Embryonic facial prominence (tissue), 1 donor: ENCODE measurements at regions not wholly inside any gene's neighbourhood (a gene's known extent, or its start where the extent isn't known, plus 50 kb on each side); places are given as distances from the start of the nearest gene placed in this dataset.

ENCODE experiments used
- DNase-seq: peaks from one replicate; pipeline ENCODE4 v3.0.0-alpha.2; 2016; ENCODE audit errors: extremely low spot score

DNA sequence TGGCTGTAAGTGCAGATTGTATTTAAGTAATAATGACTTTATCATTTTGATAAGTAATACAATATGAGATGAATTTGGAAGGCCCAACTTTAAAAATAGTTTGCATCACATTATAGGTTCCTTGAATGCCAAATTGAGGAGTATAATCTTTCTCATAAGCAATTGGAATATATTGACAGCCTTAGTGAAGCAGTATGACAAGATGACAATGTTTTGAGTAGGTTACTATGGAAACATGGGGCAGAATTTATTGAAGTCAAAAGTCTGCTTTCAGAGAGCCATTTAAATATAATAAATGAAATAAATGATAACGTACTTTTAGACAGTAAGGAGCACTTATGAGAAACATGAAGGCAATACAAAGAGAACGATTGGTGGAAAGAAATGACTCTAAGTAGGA is 776.4 kb downstream of the TECRL start:
- no peak for DNase-seq

DNA sequence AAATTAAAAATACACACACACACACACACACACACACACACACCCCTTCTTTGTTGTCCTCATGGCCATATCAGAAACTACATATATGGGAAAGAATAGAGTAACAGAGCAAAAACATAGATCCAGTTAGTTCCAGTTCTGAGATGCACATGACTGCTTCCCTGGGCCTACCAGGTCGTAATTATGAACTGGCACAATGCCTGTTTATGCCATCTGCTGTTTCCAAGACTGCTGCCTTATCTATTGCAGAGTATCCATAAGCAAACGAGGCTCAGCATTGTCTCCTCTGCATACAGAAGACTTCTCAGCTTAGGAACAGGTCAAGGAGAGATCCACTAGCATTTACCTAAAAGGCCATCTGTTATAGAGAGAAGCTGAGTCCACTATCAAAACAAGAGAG is 789.0 kb downstream of the TECRL start:
- DNase-seq = no peak

DNA sequence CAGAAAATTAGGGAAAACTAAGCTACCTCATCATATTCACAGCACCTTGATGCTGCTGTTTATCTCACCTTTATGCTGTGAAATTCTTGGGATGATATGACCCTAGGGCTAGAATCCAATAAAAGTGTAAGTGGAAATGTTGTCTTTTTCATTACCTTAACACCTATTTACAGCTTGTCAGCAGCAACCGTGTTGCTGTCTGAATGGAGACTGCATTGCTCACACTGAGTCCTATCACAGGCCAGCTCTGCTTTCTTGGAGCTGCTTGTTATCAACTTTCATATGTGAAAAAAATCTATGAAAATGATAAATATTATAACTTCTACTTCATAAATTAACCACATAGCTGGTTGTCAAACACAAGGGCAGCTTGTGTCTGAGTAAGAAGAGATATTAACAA is 789.5 kb downstream of the TECRL start:
- no peak for DNase-seq

DNA sequence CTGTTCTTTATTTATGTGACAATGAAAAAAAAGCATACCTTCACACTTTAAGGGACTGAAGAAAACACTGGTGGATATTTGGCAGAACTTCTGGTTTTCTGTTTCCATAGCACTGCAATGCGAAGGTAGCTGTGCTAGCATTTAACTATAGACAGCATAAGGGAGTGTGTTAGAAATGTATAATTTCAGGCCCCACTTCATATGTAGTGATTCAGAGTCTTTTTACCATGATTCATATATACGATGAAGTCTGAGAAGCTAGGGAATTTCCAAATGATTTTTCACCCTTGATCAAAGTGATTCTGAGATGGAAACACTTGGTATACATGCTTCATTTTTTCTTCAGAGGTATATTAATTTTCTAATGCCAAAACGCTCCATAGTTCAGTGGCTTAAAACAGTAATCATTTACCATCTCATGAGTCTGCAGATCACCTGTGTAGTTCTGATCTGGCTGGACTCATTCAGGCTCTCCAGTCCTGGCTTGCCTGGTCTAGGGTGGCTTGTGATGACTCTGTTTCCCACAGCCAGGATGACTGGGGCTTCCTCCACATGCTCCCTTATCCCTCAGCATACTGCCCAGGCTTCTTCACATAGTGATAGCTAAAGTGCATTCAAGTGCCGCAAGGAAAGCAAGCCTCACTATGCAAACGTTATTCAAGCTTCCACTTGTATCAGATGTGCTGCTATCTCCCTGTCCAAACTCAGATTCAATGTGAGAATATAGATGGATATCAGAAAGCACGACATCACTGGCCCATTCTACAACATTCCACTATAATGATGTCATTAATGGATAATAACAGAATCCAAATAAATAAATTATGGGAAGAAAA is 790.1 kb downstream of the TECRL start:
- DNase-seq = no peak

DNA sequence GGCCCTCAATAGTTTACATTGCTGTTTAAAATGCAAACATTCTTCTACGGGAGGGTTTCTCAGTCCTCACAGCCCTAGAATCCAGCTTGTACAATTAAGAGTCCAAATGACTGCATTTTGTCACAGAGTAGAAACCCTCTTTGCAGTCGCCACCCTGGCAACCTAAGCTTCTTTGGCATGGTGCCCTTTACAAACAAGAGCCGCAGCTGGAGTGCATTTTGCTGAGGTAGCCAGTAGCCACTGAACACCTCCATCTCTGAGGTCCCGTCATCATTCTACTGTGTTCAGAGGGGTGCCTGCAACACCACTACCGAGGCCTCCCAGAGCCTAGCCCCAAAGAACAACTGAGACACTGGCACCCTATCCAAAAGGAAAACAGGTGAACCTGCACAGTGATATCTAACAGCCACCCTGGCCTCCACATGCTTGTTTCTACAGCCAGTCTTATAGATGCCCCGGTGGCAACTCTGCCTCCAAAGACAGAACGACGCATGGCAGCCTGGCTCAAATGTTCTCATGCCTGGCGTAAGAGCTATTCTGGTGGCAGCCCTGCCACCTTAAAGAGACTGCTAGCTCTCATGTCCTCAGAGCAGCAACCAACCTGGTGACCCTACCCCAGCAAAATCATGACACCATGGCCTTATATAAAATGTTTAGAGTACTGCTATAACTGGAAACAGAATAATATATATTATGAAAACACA is 801.9 kb downstream of the TECRL start:
- no peak for DNase-seq

DNA sequence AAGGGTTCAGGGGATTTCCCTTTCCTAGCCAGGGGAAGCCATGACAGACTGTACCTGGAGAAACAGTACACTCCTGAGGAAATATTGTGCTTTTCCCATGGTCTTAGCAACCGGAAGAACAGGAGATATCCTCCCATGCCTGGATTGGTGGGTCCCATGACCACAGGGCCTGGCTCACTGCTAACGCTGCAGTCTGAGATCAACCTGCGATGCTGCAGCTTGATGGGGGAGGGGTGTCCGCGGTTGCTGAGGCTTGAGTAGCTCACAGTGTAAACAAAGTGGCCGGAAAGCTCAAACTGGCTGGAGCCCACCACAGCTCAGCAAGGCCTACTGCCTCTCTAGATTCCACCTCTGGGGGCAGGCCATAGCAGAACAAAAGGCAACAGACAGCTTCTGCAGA is 819.5 kb downstream of the TECRL start:
- no peak for DNase-seq

DNA sequence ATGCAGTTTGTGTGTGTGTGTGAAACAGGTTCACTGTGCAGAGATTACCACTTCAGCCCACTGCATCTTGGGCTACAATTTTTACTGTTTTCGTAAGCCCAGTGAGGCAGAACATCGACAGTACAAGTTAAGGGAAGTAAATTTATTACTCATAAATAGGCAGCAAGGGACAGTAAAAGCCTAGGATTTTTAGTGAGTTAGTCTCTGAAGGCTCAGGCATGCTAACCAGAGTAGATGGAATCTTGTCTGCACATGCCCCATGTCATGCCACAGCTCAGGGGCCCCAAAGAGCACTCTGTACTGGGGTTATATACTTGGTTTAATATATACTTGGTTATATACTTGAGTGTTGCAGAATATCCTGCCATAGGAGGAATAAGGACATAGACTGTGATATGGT is 825.7 kb downstream of the TECRL start:
- no peak for DNase-seq

DNA sequence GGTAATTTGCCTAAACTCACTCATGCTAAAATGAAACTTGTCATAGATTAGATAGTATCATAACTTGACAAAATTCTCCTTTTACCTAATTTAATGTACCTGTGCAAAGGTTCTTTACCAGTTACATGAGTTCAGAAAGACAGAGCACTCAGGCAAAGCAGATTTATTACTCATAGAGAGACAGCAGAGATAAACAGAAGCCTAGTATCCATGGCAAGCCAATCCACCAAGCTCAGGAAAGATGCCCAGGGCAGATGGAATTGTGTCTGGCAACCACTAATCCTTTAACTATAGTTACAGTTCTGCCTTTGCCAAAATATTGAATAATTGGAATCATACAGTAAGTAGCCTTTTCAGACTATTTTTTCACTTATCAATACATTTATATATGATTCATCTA is 826.2 kb downstream of the TECRL start:
- DNase-seq = no peak

DNA sequence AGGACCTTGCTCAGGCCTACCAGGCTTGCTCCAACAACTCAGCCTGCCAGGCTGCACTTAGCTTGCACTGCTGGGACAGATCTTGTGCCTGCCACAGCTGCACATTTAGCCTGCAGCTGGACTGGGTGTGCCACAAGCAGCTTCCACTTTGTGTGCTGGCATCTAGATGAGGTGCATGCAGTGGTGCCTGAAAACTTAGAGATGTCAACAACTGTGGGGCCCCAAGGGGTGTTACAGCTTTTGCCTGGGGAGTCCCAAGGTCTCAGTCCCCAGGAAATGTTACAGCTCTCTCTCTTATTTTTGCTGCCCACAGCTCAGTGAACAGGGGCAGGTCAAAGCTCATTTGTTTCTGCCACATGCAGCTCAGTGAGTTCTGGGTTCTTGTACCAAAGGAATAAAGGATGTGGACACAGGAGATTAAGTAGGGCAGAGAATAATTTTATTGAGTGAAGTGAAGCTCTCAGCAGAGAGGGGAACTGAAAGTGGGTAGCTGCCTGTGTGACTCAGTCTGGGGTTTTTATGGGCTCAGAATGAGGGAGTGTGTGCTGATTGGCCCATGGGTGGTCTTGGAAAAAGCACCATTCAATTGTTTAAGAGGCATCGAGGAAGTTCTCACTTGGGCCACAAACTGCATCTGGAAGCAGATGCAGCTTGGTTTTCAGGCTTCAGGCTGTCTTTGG is 828.3 kb downstream of the TECRL start:
- DNase-seq = no peak

DNA sequence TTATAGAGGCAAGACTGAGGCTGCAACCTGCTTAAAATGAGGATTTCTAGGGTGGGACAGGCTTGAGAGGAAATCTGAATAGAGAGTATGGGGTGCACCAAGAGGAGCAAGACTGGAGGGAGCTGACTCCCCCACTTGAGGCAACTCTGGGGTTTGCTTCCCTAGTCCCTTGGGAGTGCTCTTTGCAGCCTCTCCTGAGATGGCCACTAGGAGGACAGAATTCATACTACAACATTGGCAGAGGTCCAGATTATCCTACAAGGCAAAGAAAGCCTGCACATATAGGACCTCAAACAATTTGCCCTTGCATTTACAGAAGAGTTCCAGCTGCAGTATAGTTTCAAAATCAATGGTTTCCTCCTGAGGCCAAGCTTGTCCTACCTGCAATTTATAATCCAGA is 830.9 kb downstream of the TECRL start:
- no peak for DNase-seq

DNA sequence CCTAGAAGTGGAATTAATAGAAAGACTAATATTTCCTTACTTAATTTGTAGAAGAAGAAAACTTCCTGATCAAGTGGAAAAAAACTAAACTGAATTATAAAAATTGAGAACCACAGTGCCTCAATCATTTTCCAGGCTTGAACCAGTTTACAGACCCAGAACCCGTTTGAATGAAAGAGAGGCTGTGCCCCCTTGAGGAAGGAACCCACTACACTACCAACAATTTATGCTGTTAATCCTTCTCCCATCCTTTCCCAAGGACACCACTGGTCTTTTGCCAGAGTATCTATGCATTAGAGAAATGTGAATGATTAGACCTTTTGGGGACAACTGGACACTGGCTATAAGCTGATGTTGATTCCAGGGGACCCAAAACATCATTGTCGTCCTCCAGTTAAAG is 842.6 kb downstream of the TECRL start:
- no peak for DNase-seq

DNA sequence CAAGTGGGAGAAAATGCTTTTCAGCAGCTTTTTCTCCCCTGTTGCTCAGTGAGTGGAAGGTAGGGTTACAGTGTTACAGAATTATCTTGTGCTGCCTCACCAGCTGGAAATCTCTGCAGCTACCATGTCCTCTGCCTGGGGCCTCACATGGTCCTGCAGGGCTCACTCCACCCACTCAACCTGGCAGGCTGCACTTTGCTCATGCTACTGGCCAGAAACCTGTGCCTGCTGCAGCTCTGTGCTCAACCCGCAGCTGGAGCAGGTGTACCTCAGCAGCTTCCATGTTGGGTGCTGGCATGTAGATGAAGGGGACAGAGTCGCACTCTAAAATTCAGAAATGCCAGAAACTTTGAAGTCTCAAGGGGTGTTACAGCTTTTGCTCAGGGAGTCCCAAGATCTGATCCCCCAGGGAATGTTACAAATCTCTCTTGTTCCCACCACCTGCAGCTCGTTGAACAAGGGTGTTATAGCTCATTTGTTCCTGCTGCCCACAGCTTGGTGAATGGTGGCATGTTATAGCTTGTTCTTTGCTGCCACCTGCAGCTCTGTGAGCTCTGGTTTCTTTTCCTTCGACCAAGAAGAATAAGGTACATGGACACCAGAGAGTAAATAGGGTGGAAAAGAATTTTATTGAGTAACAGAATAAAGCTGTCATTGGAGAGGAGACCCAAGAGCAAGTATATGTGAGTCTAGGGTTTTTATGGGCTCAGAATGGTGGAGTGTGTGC is 845.8 kb downstream of the TECRL start:
- DNase-seq = no peak

DNA sequence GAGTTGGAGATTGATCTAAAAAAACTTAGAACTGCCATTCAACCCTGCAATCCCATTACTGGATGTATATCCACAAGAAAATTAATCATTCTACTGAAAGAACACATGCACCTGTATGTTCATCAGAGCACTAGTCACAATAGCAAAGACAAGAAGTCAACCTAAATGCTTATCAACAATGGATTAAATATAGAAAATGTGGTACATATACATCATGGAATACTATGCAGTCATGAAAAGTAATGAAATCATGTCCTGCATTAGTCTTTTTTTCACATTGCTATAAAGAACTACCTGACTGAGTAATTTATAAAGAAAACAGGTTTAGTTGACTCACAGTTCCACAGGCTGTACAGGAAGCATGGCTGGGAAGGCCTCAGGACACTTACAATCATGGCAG is 850.5 kb downstream of the TECRL start:
- DNase-seq = no peak

DNA sequence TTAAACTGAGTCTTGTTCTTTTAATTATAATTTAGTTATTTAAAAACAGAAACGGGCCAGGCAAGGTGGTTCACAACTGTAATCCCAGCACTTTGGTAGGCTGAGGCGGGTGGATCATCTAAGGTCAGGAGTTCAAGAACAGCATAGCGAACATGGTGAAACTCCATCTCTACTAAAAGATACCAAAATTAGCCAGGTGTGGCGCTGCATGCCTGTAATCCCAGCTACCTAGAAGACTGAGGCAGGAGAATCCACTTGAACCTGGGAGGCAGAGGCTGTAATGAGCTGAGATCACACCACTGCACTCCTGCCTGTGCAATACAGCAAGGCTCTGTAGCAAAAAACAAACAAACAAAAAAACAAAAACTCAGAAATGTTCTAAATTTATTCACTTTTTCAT is 852.9 kb downstream of the TECRL start:
- no peak for DNase-seq

DNA sequence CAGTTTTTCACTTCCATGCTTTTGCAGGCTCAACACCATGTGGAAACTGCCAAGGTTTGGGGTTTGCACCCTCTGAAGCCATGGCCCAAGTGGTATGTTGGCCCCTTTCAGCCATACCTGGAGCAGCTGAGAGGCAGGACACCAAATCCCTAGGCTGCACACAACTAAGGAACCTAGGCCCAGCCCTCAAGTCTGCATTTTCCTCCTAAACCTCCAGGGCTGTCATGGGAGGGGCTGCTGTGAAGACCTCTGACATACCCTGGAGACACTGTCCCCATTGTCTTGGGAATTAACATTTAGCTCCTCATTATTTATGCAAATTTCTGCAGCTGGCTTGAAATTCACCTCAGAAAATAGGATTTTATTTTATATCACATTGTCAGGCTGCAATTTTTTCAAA is 856.1 kb downstream of the TECRL start:
- no peak for DNase-seq

DNA sequence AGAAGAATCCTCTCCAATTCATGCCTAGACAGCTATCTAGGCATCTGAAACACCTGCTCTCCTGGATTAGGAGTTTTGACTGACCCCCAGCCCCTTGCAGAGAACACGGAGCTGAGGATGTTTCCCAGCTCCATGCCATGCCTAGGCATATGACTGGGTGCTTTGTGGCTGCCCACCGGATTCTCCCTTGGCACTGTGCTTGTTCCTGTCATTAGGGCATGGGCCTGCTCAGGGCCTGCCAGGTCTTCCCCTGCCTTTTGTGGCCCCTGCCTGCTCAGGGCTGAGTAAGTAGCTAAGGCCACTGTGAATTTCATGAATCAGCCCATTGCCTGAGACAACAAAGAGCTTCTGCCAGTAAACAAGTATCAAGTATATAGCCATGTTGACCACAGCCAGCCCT is 867.4 kb downstream of the TECRL start:
- DNase-seq = no peak

DNA sequence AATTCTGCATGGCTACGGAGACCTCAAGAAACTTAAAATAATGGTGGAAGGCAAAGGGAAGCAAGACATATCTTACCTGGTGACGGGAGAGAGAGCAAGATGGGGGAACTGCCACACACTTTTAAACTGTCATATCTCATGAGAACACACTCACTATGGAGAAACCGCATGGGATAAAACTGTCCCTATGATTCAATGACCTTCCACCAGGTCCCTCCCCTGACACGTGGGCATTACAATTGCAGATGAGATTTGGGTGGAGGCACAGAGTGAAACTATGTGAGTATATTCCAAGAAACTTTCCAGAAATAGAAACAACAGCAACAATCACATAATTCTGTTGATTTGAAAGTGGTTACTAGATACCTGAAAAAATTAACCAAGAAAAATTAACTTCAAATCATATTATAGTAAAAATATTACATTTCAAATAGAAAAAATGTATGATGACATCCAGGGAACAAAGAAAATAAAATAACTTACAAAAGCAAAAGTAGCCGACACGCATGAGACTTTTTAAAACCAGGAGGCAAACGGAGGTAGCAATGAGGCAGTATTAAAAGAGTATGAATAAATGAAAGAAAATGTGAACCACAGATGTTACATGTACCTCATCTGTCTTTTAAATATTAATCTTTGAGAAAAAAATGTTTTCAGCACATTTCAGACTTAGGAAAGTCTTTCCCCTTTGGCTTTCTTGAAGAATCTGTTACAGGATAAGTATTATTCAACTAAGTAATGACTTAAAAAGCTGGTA is 879.5 kb downstream of the TECRL start:
- DNase-seq = no peak

DNA sequence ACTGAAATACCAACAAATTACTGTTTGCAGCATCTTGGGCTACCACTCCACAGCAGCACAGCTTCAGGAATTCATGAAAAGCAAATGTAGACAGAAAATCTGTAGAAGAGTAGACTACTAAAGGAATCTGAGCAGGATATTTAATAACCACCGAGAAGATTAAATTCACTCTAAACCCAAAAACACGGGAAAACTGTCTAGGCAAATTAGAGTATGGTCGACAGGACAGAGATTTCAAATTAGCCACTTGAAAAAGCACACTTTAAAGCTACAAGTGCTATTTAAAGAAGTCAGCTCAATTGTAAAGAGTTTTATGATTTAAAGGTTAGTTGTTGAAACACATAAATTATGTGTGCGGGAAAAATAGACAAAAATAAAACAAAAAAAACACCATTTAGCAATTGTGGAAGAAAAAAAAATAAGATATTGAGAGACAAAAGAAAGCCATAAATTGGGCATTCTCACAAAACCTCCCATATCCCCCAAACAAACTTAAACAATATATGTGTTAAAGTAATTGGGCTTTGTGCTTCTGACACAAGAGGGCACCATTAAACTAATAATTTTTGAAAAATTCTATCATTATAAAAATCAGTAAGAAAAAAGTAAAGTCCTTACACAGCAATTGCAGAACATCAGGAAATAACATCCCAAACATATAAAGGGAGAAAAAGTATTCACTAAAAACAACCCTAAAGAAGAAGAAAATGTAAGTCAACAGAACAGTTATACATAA is 880.8 kb downstream of the TECRL start:
- no peak for DNase-seq

DNA sequence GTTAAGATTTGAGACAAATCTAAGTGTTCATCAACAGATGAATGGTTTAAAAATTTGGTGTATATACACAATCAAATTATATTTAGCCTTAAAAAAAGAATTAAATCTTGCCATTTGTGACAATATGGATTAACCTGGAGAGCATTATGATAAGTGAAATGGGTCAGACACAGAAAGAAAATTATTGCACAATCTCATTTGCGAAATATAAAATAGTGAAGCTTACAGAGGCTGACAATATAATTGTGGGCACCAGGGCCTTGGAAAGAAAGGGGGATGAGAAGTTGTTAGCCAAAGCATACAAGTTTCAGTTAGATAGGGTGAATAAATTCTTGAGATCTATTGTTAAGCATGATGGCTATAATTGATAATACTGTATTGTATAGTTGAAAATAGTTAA is 883.0 kb downstream of the TECRL start:
- DNase-seq = no peak

DNA sequence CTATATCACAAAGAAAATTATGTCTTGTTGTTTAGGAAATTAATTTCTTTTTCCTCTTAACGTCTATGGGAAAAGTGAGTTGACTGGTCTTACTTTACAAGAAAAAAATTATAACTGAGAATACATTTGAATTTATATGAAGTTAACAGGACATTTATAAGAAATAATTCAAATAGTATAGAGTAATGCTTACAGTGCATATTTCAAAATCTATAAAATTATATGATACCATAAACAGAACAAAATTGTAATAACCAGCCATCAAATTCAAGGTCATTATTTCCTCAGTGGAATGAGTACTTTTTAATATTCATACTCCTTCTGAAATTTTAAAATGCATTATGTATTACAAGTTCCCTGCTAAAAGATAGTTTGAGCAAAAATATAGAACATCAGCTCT is 884.5 kb downstream of the TECRL start:
- no peak for DNase-seq
